NK-92 (cell line): ENCODE measurements at regions not wholly inside any gene's neighbourhood (a gene's known extent, or its start where the extent isn't known, plus 50 kb on each side); places are given as distances from the start of the nearest gene placed in this dataset.

Experiments
- DNase-seq: peaks from one replicate; lab custom pipeline; 2025; ENCODE audit not compliant: unreplicated experiment; lab: John Stamatoyannopoulos, UW

DNA sequence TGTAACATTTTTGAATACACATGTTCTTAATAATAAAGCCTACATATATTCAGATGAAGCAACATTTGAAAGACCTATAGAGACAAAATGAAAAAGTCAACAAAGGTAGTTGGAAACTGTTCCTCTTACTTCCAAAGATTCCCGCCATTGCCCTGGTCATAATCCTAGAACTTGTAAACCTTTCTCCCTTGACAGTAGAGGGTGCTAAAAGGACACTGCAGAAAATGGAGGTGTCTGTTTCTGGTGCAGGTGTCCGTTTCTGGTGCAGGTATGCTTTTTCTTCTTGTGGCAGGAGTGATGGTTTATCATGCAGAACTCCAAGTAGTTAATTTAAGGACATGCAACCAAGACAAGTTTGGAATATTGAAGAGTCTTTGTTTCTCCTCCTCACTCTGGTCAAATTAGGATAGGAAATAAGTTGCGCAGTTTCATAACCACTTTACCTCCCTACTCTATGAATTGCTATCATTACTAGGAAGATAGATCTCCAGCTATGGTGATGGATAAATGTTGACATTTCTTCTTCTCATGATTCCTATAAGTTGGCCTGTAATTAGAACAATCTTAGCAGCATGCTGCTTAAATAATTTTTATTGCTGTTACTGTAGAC lies 56.0 kb upstream of the FAM174A start:
- no peak for DNase-seq

DNA sequence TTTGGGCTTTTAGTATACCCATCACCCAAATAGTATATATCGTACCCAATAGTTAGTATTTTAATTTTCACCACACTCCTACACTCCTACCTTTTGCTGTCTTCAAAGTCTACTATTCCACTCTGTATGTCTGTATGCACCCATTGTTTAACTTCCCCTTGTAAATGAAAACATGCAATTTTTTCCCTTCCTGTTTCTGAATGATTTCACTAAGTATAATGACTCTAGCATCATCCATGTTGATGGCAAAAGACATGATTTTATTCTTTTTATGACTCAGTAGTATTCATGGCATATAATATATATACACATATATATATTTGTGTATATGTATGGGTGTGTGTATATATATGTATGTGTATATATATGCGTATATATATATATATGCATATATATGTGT lies 63.1 kb upstream of the FAM174A start:
- no peak for DNase-seq

DNA sequence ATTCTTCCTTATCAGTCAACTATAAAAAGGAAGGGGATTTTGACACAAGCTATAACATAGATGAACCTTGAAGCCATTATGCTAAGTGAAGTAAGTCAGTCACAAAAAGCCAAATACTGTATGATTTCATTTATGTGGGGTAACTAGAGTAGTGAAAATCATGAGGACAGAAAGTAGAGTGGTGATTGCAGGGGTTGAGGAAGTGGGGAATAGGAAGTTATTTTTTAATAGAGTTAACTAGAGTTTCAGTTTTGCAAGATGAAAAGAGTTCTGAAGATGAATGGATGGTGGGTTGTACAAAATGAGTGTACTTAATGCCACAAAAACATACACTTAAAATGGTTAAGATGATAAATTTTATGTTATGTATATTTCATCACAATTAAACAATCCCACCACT lies 65.4 kb upstream of the FAM174A start:
- no peak for DNase-seq

DNA sequence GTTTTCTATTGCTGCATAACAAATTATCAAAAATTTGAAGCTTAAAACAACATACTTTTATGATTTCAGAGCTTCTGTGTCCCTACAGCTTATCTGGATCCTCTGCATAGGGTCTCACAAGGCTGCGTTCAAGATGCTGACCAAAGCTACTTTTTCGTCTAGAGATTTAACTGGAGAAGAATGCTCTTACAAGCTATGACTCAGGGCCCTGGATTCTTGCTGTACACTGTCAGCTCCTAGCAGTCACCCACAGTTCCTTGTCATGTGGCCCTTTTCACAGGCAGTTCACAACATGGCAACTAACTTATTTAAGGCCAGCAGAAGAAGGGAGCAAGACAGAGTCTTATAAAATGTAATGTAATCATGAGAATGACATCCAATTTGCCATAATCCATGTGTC lies 70.8 kb upstream of the FAM174A start:
- no peak for DNase-seq

DNA sequence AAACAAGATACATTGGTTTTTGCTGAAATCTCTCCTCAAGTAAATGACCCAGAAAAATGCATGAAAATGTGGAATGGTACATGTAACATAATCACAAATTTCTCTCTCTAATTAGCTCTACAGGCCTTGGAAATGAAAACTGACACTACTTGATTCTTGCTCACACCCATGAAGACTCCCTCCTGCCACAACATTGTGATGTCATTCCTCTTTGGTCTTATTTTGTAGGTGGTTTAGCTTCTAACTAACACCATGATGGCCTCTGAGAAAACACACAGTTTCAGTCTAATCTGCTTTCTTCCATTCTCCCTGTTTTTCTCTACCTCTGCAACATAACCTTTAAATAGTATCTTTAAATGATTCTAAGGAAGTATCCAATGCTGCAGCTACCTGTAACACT lies 78.6 kb upstream of the FAM174A start:
- no peak for DNase-seq

DNA sequence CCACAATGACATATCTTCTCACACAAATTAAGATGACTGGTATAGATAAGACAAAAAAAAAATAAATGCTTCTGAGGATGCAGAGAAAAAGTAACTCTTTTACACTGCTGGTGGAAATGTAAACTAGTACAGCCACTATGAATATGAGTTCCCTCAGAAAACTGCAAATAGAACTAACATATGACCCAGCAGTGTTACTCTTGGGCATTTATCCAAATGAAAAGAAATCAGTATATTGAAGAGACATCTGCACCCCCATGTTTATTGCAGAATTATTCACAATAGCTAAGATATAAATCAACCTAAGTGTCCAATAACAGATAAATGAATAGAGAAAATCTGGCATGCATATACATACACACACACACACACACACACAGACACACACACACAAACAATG lies 83.0 kb upstream of the FAM174A start:
- no peak for DNase-seq

DNA sequence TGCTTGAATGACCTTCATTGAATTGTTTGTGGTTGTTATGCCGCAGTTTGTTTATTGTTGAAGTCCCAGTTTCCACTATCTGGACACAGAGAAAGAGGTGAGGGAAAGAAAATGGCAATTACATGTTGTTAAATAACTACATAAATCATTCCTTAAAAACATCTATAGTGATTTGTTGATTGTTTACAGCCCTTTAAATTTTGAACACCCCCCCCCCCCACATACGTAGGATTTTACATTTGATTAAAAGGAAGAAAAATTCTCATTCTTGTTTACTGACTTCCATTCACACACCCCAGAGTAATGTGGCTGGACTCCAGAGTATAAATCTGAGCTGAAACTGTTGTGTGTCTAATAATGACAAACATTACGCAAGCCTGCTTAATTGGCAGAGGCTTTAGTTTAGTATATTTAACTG lies 87.1 kb upstream of the FAM174A start:
- DNase-seq, result no peak

DNA sequence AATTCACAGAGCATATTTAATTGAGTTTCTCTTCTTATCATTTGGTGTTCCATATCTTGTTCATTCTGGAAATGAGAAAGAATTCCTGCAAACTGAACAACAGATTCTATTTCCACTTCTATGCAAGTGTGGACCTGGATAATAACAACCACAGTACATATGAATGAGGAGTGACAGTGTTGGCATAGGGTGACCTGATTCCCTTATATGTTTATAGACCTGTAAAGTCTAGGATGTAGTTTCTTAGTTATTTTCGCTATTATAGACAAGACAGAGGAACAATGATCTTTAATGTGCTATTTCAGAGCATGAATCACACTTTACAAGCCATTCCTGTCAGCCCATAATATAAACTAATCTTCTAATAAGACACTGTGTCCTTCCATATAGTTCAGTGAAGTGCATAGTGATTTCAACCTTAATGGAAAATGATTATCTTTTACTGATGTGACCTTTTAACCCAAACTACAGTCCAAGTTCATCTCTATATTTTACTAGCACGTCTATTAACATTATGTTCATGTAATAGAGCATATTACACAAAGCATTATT lies 88.2 kb upstream of the FAM174A start:
- DNase-seq, result no peak

DNA sequence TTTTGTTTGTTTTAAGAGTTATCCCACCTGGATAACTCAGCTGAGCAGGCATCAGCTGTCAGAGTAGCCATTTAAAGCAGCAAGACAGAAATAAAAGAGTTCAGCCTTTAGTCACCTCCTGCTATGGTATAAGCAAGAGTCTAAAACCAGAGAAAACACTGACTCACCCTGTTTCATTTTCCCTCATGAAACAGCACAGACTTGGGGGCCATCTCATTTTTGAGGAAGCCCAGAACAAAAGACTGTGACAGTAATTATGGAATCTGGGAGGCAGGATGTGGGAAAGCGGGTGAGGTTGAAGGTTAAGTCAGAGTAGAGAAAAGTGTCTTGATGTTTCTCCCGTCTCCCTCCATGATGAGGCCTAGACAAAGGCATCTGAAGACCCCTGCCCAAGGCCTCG lies 90.2 kb upstream of the FAM174A start:
- DNase-seq, result no peak

DNA sequence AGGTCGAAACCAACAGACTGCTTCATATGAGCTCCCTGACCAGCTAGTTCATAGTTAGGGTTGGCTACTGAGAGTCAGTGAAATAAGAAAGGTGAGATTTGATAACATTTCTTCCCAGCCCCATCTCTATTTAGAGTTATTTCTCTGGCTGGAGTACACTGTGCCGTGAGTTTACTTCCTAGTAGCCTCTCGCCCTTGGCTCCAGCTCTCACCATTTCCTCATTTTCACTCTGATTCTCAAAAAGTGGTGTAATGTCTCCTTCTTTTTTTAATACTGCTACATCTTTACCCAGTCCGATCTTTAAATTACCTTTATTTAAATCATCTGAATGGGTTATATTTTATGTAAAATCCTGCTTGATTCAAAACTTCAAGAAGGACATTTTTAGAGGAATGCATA lies 100.4 kb upstream of the FAM174A start:
- no peak for DNase-seq

DNA sequence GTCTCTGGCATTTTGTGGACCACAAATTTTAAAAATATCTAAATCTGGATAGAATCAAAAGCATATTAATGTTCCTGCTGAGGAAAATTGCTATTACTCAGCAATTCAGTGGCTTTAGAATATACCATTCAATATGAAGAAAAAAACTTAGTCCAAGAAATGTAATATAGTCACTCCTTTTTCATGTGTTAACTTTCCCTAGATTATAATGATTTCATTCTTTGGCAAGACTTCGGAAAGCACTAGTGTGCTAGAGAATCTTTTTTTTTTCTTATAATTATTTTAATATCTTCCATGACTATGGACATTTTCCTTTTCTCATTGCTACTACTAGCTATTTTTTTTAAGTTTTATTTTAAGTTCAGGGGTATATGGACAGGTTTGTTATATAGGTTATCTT lies 102.4 kb upstream of the FAM174A start:
- no peak for DNase-seq

DNA sequence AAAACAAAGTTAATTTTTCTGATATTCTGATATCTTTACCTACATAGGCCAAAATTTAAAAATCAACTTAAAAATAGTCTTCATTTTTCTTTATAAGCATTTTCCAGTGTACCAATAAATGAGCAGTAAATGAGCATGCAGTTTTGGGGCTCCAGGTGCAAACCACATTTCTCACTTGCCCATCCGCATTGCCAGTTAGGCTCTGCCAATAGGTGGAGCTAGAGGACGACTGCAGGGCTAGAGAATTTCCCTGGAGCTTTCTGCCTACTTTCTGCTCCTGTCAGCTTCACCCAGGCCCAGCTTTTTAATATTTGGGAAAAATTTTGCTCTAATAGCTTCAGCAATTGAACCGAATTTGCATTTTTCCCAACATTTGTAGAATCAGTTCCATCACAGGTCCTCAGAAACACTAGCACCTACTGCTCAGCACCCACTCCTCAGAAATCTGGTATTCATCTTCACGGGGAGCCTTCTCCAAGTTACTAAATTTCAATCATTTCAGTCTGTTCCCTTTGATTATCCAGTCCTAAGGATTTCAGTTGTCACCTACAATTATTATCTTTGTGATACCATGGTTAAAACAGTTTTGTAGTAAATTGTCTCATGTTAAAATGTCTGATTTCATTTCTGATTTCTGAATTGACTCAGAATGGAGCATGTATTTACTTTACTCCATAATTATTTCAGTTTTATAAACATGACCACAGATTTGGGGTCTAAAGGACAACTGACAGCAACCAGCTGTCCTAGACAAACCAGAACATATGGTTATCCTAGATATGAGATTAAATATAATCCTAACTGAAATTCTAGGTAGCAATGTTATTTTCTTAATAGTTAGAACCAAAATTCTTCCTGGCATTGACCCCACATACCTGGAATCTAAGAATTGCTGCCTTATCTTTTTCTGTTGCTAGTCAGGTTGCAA lies 104.6 kb upstream of the FAM174A start:
- no peak for DNase-seq

DNA sequence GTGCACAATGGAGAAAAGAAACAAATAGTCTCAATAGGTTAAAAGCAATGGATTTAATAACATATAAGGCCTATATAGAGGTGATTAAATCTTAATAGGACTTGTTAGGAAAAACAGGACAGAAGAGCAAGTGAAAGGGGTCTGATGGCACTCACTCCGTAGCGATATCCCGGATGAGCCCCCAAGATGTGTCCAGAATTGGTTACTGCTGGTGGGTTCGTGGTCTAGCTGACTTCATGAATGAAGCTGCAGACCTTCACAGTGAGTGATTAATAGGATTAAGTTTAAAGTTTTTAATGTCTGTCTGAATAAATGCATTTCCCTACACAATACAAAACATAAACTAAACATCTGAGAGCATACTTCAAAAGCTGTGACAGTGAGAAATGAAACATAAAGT lies 110.4 kb upstream of the FAM174A start:
- no peak for DNase-seq

DNA sequence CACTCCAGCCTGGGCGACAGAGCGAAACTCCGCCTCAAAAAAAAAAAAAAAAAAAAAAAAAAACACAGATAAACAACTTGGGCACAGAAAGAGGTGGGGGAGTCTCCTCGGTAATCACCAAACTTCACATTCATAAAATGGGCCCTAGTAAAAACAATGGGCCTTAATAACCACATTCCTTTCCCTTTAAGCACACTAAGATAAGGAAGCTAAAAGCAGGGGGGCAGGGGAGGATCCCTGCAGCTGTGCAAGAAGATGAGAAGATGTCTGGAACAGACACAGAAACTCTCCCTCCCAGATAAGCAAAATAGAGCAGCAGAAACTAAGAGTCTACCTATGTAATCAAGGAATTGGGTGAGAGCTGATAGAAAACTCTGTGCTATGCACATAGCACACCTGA lies 111.2 kb upstream of the FAM174A start:
- no peak for DNase-seq

DNA sequence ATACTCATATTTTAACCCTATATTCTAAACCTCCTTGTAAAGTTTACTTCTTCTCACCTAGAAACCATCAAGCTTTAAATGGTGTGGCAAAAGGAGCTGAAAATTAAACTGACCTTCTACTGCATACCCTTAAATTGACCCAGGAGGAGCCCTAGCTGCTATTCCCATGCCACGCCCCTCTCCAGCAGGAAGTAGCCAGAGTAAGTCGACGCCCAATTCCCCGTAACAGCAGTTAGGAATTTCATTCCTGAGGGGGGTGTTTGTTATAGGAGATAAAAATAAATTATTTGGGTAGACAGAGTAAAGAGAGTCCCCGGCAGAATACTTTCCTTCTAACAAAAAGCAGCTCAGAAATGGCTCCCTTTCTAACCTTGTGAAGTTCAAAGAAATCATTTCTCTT lies 111.8 kb upstream of the FAM174A start:
- no peak for DNase-seq

DNA sequence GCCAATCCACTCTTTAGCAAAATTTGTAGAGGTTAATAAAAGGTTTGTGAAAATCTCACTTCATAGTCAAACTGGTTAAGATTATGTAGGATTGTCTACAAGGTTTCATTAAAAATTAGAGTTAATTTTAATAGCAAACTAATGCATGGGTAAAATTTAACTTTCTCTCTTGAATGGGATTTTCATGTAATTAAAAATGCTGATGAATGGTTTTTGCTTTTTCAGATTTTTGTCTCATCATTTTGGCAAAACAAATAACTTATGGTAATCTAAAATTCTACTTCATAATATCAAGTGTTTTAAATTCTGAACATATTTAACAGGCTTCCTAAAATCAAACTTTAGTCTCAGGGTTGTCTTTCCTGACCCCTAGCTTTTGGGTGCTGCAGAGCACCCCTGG lies 113.8 kb upstream of the FAM174A start:
- DNase-seq, result no peak

DNA sequence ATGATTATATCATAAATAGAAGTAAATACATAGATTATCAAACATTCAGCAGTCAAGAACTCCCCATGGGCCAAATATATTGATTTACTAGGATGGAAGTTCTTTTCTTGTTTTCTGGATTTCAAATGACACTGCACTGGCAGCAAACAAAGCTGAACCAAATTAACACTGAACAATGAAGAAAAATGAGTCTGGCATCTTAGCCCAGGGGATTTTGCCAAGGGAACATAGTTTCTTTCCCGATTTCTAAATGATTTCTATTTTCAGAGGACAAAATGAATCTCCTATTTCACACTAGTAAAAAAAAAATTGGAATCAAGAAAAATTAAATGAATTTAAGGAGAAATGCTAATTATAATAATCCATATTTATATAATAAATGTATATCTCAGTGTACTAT lies 116.9 kb upstream of the FAM174A start:
- DNase-seq, result no peak

DNA sequence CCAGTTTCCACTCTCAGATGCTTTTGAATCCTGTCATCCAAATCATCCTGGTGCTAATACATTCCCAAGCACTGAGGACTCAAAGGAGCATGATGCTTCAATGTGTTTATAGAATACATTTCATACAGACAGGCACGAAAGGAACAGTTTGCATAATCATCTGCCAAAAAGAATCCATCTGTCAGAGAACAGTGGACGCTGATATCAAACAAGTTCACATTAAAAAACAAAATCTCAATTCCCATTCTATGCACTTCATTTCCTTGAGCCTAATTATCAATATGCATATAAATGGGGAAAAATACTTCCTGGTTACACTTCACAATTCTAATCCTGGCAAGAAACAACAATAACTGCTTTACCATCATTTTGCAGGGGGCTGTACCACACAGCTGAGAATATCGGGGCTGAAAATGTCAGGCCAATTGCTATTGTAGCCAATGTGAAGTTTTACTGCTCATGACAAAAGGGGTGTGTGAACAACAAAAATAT lies 125.5 kb upstream of the FAM174A start:
- no peak for DNase-seq

DNA sequence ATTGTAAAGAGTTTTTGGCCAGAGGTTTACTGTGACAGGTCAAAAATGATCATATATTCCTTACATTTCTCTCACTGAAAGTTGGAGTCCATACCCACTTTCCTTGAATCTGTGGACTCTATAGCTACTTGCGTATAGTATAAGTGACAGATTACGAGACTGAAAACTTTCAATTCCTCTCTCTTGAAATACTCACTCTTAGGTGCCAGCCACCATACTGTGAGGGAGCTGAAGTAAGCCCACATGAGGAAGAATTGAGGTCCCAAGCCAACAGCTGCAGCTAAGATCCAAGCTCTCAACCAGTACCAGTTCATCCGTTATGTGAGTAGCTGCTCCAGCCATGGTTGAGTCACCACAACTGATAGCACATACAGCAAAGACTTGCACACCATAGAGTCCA lies 128.1 kb upstream of the FAM174A start:
- DNase-seq, result no peak

DNA sequence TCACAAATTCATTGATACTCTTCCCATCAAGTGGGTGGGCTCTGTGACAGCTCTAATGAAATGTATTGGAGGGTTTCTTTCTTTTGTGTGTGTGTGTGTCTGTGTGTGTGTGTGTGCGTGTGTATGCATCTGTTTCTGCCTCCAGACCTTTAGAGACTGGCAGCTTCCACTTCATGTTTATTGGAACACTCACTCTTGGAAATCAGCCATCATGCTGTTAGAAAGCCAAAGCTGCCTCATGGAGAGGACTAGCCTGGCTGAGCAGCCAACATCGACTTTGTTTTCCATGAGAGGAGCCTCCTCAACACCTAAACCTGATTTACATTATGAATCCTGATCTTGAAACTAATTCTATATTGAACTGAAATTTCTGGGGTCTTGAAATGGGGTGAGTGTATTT lies 128.5 kb upstream of the FAM174A start:
- DNase-seq, result no peak

DNA sequence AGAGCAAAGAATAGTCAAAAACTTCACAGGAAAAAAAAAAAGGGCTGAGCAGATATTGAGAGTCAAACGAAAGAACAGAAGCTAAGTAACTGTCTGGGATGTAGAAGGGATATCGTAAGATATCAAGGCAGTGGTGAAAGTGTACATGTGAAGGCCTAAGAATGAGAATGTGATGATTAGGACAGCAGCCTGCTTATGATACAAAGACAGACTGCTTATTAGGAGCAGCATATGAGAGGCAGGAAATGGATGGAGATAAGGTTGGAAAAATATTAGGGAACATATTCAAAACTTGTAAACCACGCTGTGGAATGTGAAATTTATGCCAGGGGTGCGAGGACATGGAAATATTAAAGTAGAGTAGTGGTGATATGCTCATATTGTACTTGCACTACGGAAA lies 133.1 kb upstream of the FAM174A start:
- DNase-seq, result no peak

DNA sequence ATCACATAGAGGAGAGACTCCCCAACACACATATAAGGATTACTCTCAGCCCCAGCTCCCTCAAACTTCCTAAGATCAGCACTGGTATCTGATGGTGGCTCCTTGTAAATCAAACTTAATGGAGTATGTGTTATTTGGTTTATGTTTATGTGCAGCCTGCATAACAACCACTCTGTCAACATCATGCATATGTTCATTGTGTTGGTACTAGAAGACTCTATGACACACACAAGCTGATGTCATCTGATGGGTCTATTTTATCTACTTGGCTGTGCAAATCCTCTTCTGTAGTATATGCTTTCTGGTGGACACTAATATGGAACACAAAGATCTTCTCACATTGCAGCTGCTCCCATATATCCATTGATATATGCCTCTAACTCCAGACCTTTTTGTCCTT lies 134.0 kb upstream of the FAM174A start:
- no peak for DNase-seq
